AG10803 (cell line): ENCODE measurements at regions not wholly inside any gene's neighbourhood (a gene's known extent, or its start where the extent isn't known, plus 50 kb on each side); places are given as distances from the start of the nearest gene placed in this dataset.

Experiments used
- DNase-seq: peaks from one replicate; pipeline ENCODE4 v3.0.0; 2010; ENCODE audit warnings: low read depth
- H3K4me3 ChIP-seq: 2 replicates; pipeline ENCODE4 v1.5.1; 2011; ENCODE audit warnings: mild to moderate bottlenecking, low read length, control low read depth
- TF ChIP-seq, protein P1 (sequence below): conservative IDR thresholded peaks from 2 replicates; pipeline ENCODE4 v1.5.1; 2011; ENCODE audit warnings: mild to moderate bottlenecking, low read length, control low read depth, inconsistent platforms

DNA sequence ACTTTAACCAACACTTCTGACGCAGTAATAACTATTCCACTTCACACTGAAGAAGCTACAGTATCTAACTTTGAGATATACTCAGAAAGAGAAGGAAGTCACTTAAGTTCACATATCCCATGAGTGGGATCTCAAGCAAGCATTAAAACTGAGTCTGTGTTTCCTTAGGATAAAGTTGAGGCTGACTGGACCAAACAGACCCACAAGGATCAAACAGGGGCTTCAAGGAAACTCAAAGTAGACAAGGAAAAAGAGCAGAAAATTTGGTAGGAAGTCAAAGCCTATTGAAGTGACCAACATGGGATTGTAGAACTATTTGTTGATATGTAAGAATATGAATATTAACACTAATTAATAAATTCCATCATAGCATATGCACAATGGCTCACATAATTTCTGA is 294.9 kb downstream of the ADGB start:
- H3K4me3 ChIP-seq, result no peak overlapping the region
- TF ChIP-seq, protein P1, sequence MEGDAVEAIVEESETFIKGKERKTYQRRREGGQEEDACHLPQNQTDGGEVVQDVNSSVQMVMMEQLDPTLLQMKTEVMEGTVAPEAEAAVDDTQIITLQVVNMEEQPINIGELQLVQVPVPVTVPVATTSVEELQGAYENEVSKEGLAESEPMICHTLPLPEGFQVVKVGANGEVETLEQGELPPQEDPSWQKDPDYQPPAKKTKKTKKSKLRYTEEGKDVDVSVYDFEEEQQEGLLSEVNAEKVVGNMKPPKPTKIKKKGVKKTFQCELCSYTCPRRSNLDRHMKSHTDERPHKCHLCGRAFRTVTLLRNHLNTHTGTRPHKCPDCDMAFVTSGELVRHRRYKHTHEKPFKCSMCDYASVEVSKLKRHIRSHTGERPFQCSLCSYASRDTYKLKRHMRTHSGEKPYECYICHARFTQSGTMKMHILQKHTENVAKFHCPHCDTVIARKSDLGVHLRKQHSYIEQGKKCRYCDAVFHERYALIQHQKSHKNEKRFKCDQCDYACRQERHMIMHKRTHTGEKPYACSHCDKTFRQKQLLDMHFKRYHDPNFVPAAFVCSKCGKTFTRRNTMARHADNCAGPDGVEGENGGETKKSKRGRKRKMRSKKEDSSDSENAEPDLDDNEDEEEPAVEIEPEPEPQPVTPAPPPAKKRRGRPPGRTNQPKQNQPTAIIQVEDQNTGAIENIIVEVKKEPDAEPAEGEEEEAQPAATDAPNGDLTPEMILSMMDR, result no peak
- DNase-seq, result no peak

DNA sequence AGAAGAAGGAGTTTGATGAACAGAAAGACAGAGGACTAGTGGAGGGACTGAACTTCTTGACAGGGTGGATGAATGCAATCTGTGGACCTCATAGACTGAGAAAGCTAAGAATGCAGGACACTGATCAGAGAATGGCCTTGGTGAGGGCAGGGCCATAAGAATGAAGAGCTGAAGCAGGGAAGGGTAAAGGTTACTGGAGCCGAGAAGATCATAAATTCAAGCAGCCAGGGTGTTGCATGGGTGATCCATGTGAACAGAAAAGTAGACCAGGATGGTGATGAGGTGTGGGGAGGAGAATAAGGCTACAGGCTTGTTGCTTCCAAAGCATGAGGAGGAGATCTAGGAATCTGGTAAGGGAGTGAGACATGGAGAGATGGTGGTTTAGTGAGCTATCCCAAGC is 295.9 kb downstream of the ADGB start:
- no peak for DNase-seq
- no peak overlapping the region for H3K4me3 ChIP-seq
- TF ChIP-seq, protein P1, result no peak

DNA sequence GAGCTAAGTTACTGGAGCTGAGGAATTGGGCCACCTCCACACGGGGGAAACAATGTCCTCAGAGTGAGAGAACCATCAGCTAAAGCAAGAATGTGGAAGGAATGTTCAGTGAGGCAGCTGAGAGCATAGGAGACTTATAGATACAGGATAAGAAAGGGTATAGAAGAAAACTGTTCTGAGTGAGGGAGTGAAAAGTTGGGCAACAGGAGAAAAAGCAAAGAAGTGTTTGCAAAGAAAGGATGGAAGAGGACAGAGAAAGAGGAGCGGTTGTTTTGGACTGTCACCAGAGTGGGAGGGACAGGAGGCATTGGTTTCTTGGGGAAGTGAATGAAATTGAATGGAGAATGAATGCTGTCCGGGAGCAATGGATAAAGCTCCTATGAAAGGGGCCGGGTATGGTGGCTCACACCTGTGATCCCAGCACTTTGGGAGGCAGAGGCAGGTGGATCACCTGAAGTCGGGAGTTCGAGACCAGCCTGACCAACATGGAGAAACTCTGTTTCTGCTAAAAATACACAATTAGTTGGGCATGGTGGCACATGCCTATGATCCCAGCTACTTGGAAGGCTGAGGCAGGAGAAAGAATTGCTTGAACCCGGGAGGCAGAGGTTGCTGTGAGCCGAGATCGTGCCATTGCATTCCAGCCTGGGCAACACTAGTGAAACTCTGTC is 296.5 kb downstream of the ADGB start:
- no peak for DNase-seq
- TF ChIP-seq, protein P1, result no peak
- H3K4me3 ChIP-seq, result no peak overlapping the region

DNA sequence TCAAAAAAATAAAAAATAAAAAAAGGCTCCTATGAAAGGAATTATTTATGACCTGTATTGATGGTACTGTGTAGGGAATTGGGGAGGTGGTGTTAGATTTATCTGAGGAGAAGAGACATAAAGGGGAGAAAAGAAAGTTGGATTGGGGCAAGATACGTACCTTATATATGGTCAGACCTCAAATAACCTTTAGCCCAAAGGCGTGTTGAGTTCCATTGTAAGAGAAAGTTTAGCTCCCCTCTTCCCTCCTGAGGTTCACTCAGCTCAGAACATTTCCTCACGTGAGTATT is 296.9 kb downstream of the ADGB start:
- TF ChIP-seq, protein P1, result no peak
- no peak overlapping the region for H3K4me3 ChIP-seq
- DNase-seq, result no peak

DNA sequence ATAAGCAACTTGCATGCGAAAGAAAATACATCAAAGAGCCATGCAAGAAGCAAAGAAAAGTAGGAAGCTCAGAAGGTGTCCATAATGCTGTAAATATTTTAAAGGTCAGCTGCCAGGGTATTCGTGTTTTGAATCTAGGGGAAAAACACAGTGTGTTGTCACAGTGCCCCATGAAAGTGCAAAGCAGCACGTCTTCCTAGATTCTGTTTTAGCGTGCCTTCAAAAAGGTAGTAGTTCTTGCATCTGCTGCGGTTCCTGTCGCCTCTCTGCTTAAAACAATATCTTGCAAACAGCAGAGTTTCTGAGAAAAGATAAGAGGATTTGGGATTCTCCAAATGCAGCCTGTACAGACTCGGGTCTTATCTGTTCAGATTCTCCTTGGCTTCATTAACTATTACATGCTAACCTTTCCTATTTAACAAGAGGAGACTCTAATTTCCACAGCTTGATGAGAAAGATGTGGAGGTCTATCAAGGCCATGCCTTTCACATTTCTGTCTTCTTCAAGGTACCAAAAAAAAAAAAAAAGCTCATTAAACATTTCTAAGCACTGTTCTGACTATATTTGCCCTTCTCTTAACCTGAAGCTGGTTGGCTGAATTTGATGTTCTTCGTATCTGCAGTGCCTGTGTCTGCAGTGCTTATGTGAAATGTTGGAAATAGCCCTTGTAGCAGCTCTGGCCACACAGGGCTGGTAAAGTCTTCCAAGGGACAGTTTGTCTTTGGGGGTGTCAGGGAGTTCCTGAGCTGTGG is 297.5 kb downstream of the ADGB start:
- TF ChIP-seq, protein P1, result no peak
- DNase-seq, result no peak
- no peak overlapping the region for H3K4me3 ChIP-seq

DNA sequence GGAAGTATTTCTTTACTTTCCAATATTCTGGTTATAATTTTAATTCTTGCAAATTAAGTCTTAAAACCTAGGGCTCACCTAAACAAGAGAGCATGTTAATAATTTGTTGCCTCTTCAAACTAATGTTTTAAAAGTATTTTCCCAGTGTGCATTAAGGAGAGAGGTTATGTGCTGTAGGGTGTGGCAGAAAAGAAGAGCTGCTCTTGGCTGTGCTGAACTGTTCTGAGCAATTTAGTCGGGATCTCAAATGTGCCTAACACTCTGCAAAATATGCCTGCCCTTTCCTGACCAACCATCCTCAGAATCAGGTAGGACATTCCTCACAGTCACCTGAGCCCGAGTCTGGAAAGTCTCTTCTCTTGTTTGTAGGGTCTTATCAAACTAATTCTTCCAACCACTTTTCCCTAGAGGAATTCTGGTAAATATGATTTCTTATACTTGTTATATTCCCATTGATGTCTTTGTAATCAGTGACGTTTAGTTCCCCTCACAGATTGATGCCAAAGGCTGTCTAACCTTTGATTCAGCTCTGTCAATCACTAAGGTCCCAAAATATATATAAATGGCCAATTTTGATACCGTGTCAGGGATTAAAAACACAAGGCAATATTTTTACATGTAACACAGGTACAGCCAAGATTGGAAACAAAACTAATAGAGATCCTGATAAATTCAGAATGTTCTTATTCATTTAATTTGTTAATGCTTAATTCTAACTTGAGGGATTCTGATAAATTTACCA is 298.4 kb downstream of the ADGB start:
- H3K4me3 ChIP-seq, result no peak overlapping the region
- DNase-seq, result no peak
- TF ChIP-seq, protein P1, result no peak
